Uterus (tissue), 2 donors: ENCODE measurements at regions not wholly inside any gene's neighbourhood (a gene's known extent, or its start where the extent isn't known, plus 50 kb on each side); places are given as distances from the start of the nearest gene placed in this dataset.

ENCODE experiments used
- CTCF ChIP-seq, 4 experiments: fragments of 200-600 bp in 2 of 4; fragments of 450-650 bp in 2 of 4; sonication (generic) in 2 of 4; IDR thresholded peaks; one replicate each; pipeline ENCODE4 v1.5.1; 2016 to 2019; ENCODE audit warnings: antibody characterized with exemption in 4 of 4, mild to moderate bottlenecking in 2 of 4, moderate library complexity in 1 of 4
- POLR2A ChIP-seq, 2 donors: fragments of 450-650 bp; IDR thresholded peaks; one replicate each; pipeline ENCODE4 v1.6.1; 2016; ENCODE audit warnings: antibody characterized with exemption in 2 of 2, mild to moderate bottlenecking in 1 of 2, moderate library complexity in 1 of 2

DNA sequence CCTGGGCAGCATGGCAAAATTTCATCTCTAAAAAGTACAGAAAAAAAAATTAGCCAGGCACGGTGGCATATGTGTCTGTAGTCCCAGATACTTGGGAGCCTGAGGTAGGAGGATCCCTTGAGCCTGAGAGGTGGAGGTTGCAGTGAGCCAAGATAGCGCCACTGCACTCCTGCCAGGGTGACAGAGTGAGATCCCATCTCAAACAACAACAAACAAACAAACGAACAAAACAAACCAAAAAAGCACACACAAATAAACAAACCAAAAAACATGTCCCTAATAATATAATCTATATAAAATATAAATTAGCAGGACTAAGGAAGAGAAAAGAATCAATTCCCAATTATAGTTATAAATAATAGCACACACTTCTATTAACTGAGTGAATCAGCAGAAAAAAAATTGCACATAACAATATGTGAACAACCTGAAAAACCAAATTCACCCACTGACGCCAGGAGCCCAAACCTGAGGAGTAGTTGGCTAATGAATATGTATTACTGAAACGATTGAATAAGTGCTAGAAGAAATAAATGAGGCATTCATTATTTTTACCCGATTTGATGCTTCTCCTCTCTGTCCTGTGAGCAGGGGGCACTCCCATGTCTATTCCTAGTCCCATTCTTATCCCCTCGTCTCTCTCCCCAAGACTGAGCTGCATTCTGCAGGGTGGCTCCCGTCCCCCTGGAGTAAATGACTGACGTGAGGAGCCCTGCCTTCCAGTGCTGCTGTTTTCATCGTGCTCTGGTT, 108.2 kb upstream of the TOP3B start:
- TF ChIP-seq POLR2A (IDR thresholded peaks at IDR 0.05) (no peak), CTCF (IDR thresholded peaks at IDR 0.05) (no peak)
